ENCODE measurements at regions not wholly inside any gene's neighbourhood (a gene's known extent, or its start where the extent isn't known, plus 50 kb on each side); places are given as distances from the start of the nearest gene placed in this dataset.

DNA sequence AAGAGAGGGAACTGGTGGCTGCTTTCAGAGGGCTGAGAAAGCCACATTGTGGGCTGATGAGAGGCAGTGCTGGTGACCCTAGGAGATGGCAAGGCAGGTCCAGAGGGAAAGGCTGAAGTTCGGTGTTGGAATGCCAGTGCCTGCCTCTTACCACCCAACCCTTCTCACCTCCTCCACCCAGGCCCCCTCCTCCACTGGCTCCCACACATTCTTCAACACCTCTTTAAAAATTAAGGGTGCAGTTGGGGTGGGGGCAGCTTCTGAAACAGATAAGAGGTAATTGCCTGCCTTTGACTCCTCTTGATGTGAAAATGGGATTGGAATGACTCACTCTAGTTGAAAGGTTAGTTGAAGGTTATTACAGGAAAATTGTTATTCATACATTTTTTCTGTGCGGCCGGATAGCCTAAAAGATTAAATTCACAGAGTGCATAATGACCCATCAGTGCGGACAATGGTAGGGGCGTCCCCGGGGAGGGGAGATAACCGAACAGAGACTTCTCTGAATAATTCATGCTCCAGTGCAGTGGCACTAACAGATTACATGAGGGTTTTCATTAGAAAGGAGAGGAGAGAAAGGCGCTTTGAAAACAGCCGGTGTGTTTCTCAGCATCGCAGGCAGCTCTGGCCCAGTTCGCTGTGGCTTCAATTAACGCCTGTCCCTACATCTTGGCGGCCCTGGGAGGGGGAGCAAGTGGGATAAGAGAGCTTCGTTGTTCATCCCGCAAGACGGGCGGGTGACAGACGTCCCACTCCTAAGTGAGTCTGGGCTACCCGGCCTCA is 212.4 kb downstream of the TLE3 start:
- Mint-ChIP-seq H3K36me3 (no peaks in the 10 kb centered on the region), H3K4me1 (no peaks in the 10 kb centered on the region), H3K4me3 (no peak overlapping the region), H3K27me3 (ENCODE audit: low read depth in 2 of 2) (peaks cover 18 to 55% of the 10 kb centered on the region in 2 donors), H3K9me3 (no peaks in the 10 kb centered on the region), H3K27ac (no peak overlapping the region)
- intact Hi-C loops (cut with micrococcal nuclease) = no loop called here
- TF ChIP-seq, protein P1, sequence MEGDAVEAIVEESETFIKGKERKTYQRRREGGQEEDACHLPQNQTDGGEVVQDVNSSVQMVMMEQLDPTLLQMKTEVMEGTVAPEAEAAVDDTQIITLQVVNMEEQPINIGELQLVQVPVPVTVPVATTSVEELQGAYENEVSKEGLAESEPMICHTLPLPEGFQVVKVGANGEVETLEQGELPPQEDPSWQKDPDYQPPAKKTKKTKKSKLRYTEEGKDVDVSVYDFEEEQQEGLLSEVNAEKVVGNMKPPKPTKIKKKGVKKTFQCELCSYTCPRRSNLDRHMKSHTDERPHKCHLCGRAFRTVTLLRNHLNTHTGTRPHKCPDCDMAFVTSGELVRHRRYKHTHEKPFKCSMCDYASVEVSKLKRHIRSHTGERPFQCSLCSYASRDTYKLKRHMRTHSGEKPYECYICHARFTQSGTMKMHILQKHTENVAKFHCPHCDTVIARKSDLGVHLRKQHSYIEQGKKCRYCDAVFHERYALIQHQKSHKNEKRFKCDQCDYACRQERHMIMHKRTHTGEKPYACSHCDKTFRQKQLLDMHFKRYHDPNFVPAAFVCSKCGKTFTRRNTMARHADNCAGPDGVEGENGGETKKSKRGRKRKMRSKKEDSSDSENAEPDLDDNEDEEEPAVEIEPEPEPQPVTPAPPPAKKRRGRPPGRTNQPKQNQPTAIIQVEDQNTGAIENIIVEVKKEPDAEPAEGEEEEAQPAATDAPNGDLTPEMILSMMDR (IDR thresholded peaks at IDR 0.05) = no peak
- Histone ChIP-seq H3K27me3 (ENCODE audit: control insufficient read depth, insufficient read depth, low read length) (no peaks in the 10 kb centered on the region), H3K4me1 (ENCODE audit: control insufficient read depth, insufficient read depth, low read length) (no peaks in the 10 kb centered on the region), H3K9me3 (ENCODE audit: control insufficient read depth, insufficient read depth, low read length) (no peaks in the 10 kb centered on the region), H3K27ac (ENCODE audit: low read length) (no peak overlapping the region), H3K4me3 (ENCODE audit: low read length) (no peak overlapping the region), H3K36me3 (ENCODE audit: control insufficient read depth, insufficient read depth, low read length) (no peaks in the 10 kb centered on the region)
- ATAC-seq = no peak
- 89% methylated on average over 19 of the region's 19 CpGs for WGBS (ENCODE audit: insufficient coverage)
- DNase-seq = no peak

DNA sequence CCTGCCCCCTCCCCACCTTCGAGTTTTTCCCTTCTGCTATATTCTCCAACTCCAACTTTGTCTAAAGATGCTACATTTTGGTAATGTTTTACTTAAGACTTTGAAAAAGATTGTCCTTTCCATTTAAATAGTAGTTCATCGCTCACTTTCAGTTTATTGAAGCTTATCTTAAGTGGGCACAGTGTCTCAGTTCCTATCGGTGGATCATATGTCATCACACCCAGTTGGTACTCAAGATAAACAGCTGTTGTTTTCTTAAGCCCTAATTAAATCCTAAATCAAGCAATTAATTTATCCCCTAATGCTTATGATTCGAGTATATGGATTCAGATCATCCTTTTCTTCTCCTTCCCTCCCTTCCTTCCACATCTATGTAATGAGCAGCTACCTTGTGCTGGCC is 210.7 kb downstream of the TLE3 start:
- no peak overlapping the region for H3K4me3 ChIP-seq (ENCODE audit: low read length)
- H3K36me3 ChIP-seq (ENCODE audit: control insufficient read depth, insufficient read depth, low read length) = no peaks in the 10 kb centered on the region
- H3K4me1 Mint-ChIP-seq = no peaks in the 10 kb centered on the region
- WGBS (ENCODE audit: insufficient coverage) = 52% methylated on average over 4 of the region's 4 CpGs
- no peak overlapping the region for H3K27ac Mint-ChIP-seq
- H3K4me3 Mint-ChIP-seq = no peak overlapping the region
- H3K9me3 Mint-ChIP-seq = no peaks in the 10 kb centered on the region
- no peak overlapping the region for H3K27ac ChIP-seq (ENCODE audit: low read length)
- no peaks in the 10 kb centered on the region for H3K27me3 ChIP-seq (ENCODE audit: control insufficient read depth, insufficient read depth, low read length)
- peaks cover 21 to 48% of the 10 kb centered on the region in 2 donors for H3K27me3 Mint-ChIP-seq (ENCODE audit: low read depth in 2 of 2)
- H3K4me1 ChIP-seq (ENCODE audit: control insufficient read depth, insufficient read depth, low read length) = no peaks in the 10 kb centered on the region
- H3K9me3 ChIP-seq (ENCODE audit: control insufficient read depth, insufficient read depth, low read length) = no peaks in the 10 kb centered on the region
- intact Hi-C loops (cut with micrococcal nuclease) = no loop called here
- DNase-seq = no peak
- no peaks in the 10 kb centered on the region for H3K36me3 Mint-ChIP-seq
- TF ChIP-seq, protein P1 (IDR thresholded peaks at IDR 0.05) = no peak
- ATAC-seq = no peak

DNA sequence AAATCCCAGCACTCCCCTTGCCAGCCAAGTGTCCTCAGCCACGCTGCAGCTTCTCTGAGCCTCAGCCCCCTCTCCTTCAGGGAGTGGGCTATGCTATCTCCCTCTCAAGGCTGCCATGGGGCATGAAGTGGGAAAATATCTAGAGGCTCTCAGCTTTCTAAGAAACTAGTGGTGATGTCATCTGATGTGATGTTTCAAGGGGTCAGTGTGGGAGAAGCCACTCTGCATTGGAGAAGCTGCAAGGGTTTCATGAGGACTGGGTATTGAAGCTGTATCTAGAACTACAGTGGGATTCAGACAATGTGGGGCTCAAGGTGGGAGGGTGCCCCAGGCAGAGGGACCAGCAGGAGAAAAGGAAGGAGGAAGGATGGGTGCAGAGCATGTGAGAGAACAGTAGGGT is 210.2 kb downstream of the TLE3 start:
- no peaks in the 10 kb centered on the region for H3K4me1 Mint-ChIP-seq
- WGBS (ENCODE audit: insufficient coverage) = 83% methylated on average over 1 of the region's 1 CpG
- no peak overlapping the region for H3K27ac ChIP-seq (ENCODE audit: low read length)
- H3K36me3 Mint-ChIP-seq = no peaks in the 10 kb centered on the region
- ATAC-seq = no peak
- peaks cover 21 to 42% of the 10 kb centered on the region in 2 donors for H3K27me3 Mint-ChIP-seq (ENCODE audit: low read depth in 2 of 2)
- no peak overlapping the region for H3K27ac Mint-ChIP-seq
- H3K4me3 Mint-ChIP-seq = no peak overlapping the region
- H3K36me3 ChIP-seq (ENCODE audit: control insufficient read depth, insufficient read depth, low read length) = no peaks in the 10 kb centered on the region
- TF ChIP-seq, protein P1 (IDR thresholded peaks at IDR 0.05) = no peak
- H3K27me3 ChIP-seq (ENCODE audit: control insufficient read depth, insufficient read depth, low read length) = no peaks in the 10 kb centered on the region
- no peaks in the 10 kb centered on the region for H3K9me3 Mint-ChIP-seq
- intact Hi-C loops (cut with micrococcal nuclease) = no loop called here
- H3K9me3 ChIP-seq (ENCODE audit: control insufficient read depth, insufficient read depth, low read length) = no peaks in the 10 kb centered on the region
- H3K4me1 ChIP-seq (ENCODE audit: control insufficient read depth, insufficient read depth, low read length) = no peaks in the 10 kb centered on the region
- no peak overlapping the region for H3K4me3 ChIP-seq (ENCODE audit: low read length)
- DNase-seq = no peak

DNA sequence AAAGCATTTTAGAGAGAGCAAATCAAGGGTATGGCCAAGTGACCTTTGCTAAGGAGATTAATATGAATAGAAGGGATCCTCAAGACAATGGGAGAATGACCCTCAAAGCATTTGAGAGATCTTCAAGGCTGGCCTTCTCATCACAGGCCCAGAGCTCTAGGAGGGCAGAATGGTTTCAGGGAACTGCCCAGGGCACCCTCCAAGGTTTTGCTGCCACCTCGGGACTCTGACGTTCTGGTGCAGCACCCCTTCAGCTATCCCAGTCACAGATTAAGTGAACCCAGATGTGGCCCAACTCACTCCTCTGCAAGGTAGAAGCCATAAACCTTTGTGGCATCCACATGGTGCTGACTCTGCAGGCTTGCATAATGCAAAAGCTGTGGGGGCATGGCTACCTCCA is 209.3 kb downstream of the TLE3 start:
- no peak for DNase-seq
- intact Hi-C loops (cut with micrococcal nuclease) = no loop called here
- H3K4me3 Mint-ChIP-seq = no peak overlapping the region
- no peak for ATAC-seq
- H3K27ac Mint-ChIP-seq = no peak overlapping the region
- no peaks in the 10 kb centered on the region for H3K36me3 Mint-ChIP-seq
- H3K27me3 Mint-ChIP-seq (ENCODE audit: low read depth in 2 of 2) = peaks cover 21 to 40% of the 10 kb centered on the region in 2 donors
- TF ChIP-seq, protein P1 (IDR thresholded peaks at IDR 0.05) = no peak
- Histone ChIP-seq H3K36me3 (ENCODE audit: control insufficient read depth, insufficient read depth, low read length) (no peaks in the 10 kb centered on the region), H3K27ac (ENCODE audit: low read length) (no peak overlapping the region), H3K4me3 (ENCODE audit: low read length) (no peak overlapping the region), H3K4me1 (ENCODE audit: control insufficient read depth, insufficient read depth, low read length) (no peaks in the 10 kb centered on the region), H3K9me3 (ENCODE audit: control insufficient read depth, insufficient read depth, low read length) (no peaks in the 10 kb centered on the region), H3K27me3 (ENCODE audit: control insufficient read depth, insufficient read depth, low read length) (no peaks in the 10 kb centered on the region)
- 79% methylated on average over 2 of the region's 2 CpGs for WGBS (ENCODE audit: insufficient coverage)
- H3K9me3 Mint-ChIP-seq = no peaks in the 10 kb centered on the region
- H3K4me1 Mint-ChIP-seq = no peaks in the 10 kb centered on the region
